Peyer's patch (tissue), 4 donors: ENCODE measurements at regions not wholly inside any gene's neighbourhood (a gene's known extent, or its start where the extent isn't known, plus 50 kb on each side); places are given as distances from the start of the nearest gene placed in this dataset.
A peak's percentile ranks its signal among the peaks of the same experiment; 100 is the strongest.

ENCODE experiments used
- DNase-seq, 3 donors: peaks; one replicate each; pipeline ENCODE4 v3.0.0-alpha.2; 2017 to 2019
- H3K27ac ChIP-seq, 4 donors: fragments of 200-600 bp; sonication (generic); one replicate each; pipeline ENCODE4 v1.5.1; 2016 to 2019
- H3K27me3 ChIP-seq, 2 donors: fragments of 200-600 bp; sonication (generic); one replicate each; pipeline ENCODE4 v1.5.1; 2019
- H3K36me3 ChIP-seq, 3 donors: fragments of 200-600 bp; sonication (generic); one replicate each; pipeline ENCODE4 v1.5.1; 2016 to 2019
- H3K4me1 ChIP-seq, 4 donors: fragments of 200-600 bp; sonication (generic); one replicate each; pipeline ENCODE4 v1.5.1; 2016 to 2019
- H3K4me3 ChIP-seq, 4 donors: fragments of 200-600 bp; sonication (generic); 1 replicate in 3 of 4; 2 replicates in 1 of 4; pipeline ENCODE4 v1.5.1; 2016 to 2019; ENCODE audit warnings: mild to moderate bottlenecking in 1 of 4
- H3K9me3 ChIP-seq, 4 donors: fragments of 200-600 bp; sonication (generic); one replicate each; pipeline ENCODE4 v1.5.1; 2016 to 2019; ENCODE audit warnings: mild to moderate bottlenecking in 1 of 4
- POLR2A ChIP-seq, 2 donors: fragments of 450-650 bp; IDR thresholded peaks; one replicate each; pipeline ENCODE4 v1.5.1; 2017; ENCODE audit warnings: antibody characterized with exemption in 2 of 2, mild to moderate bottlenecking in 2 of 2, moderate library complexity in 2 of 2
- TF ChIP-seq, protein P1 (sequence below), 6 experiments: fragments of 450-650 bp in 4 of 6; fragments of 200-600 bp in 2 of 6; sonication (generic) in 1 of 6; IDR thresholded peaks; one replicate each; pipeline ENCODE4 v1.5.1; 2017 to 2019; ENCODE audit warnings: antibody characterized with exemption in 6 of 6, mild to moderate bottlenecking in 3 of 6, moderate library complexity in 1 of 6

DNA sequence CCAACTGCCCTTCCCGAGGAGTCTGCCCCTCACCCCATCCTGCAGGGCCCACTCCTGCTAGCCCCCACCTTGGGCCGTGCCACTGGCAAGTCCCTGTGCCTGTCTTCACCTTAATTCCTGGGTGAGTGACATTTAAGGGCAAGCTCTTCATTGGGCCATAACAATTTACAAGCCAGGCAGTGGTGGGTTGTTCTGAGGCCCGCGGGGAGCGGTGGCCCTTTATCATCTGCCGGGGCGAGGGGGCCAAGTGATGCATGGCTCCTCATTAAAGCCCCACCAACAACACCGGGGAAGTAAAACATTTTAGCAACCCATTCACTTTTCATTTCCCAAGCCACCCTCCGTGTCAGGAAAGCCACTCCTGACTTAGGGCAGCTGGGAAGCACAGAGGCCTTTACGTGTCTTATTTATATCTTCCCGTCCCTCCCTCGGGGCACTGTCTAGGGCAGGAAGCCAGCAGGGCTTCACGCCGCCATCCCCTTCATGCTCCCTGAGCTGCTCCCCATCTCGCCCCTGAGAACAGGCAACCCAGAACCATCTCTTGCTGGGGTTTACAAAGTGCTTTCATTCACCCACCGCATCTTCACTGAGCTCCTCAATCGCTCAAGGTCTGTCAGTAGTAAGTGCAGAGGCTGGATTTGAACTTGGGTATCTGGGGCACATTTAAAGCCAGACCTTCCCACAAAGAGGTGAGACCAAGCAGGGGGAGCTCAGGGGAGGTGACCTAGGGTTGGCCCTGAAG is 55.5 kb upstream of the CCDC167 start:
- no peaks in the 10 kb centered on the region for H3K27me3 ChIP-seq
- H3K4me3 ChIP-seq, result no peak overlapping the region
- H3K9me3 ChIP-seq, result no peaks in the 10 kb centered on the region
- peak overlapping the region in 1 of 4 donors; percentile 31 for H3K27ac ChIP-seq
- TF ChIP-seq, protein P1, sequence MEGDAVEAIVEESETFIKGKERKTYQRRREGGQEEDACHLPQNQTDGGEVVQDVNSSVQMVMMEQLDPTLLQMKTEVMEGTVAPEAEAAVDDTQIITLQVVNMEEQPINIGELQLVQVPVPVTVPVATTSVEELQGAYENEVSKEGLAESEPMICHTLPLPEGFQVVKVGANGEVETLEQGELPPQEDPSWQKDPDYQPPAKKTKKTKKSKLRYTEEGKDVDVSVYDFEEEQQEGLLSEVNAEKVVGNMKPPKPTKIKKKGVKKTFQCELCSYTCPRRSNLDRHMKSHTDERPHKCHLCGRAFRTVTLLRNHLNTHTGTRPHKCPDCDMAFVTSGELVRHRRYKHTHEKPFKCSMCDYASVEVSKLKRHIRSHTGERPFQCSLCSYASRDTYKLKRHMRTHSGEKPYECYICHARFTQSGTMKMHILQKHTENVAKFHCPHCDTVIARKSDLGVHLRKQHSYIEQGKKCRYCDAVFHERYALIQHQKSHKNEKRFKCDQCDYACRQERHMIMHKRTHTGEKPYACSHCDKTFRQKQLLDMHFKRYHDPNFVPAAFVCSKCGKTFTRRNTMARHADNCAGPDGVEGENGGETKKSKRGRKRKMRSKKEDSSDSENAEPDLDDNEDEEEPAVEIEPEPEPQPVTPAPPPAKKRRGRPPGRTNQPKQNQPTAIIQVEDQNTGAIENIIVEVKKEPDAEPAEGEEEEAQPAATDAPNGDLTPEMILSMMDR (IDR thresholded peaks at IDR 0.05), result no peak
- no peak for TF ChIP-seq POLR2A (IDR thresholded peaks at IDR 0.05)
- no peaks in the 10 kb centered on the region for H3K36me3 ChIP-seq
- peaks cover 0 to 6% (median 2%) of the 10 kb centered on the region in 4 donors for H3K4me1 ChIP-seq
- DNase-seq, result no peak

DNA sequence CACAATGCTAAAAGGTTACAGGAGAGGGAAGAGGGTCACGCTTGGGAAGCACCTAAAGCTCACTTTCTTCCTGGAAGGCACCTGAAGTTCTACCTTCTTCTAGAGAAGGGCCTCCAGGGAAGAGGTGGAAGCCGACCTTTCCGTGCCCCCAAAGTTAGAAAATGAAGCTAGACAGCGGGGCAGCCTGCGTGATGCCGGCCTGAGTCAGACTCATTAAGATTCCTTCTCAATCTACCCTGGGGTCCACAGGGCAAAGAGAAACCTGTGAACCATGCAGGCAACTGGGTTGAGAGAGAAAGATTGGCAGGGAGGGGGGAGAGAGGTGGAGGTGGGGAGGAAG is 54.8 kb upstream of the CCDC167 start:
- Histone ChIP-seq H3K27ac (no peak overlapping the region), H3K4me3 (no peak overlapping the region), H3K9me3 (no peaks in the 10 kb centered on the region), H3K4me1 (peaks cover 0 to 6% (median 2%) of the 10 kb centered on the region in 4 donors), H3K27me3 (no peaks in the 10 kb centered on the region), H3K36me3 (no peaks in the 10 kb centered on the region)
- TF ChIP-seq POLR2A (IDR thresholded peaks at IDR 0.05), result no peak
- TF ChIP-seq, protein P1 (IDR thresholded peaks at IDR 0.05), result no peak
- no peak for DNase-seq

DNA sequence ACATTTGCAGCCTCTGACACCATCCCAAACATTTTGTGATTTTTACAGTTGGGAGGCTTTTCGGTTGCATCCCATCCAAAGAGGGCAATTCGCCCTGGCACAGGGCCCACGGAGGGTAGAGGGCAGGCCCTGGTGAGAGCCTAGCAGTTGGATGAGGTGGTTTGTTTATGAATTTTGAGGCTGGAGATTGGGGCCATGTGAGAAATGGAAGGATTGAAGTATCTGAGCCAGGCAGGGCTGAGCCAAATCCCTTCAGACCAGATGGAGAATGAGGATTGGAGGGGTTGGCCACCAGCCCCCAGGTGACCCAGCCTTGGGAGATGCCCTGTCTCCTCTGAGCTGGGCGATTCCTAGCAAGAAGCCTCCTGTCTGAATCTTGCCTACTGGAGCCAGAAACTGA is 52.6 kb upstream of the CCDC167 start:
- peaks cover 0 to 13% (median 3%) of the 10 kb centered on the region in 4 donors for H3K4me1 ChIP-seq
- TF ChIP-seq POLR2A (IDR thresholded peaks at IDR 0.05), result no peak
- TF ChIP-seq, protein P1 (IDR thresholded peaks at IDR 0.05), result no peak
- no peak for DNase-seq
- no peaks in the 10 kb centered on the region for H3K36me3 ChIP-seq
- no peaks in the 10 kb centered on the region for H3K9me3 ChIP-seq
- H3K27me3 ChIP-seq, result no peaks in the 10 kb centered on the region
- no peak overlapping the region for H3K27ac ChIP-seq
- no peak overlapping the region for H3K4me3 ChIP-seq

DNA sequence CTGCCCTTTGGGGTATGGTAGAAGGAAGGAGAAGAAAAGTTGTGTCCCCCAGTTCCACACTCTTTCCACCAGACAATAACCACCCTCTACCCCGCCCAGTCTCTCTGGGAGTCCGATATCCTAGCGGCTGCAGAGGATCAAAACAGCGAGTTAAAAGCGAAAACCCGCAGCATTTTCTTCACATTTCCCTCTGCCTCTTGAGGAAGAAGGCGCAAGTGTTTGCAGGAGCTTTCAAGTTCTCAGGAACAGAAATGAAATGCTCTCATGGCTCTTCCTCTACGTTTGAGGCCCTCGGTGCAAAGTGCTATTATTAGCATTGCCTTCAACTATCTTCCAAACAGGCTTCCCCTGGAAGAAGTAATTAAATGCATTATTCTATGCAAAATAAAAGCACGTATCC is 52.2 kb upstream of the CCDC167 start:
- DNase-seq, result no peak
- Histone ChIP-seq H3K9me3 (no peaks in the 10 kb centered on the region), H3K36me3 (no peaks in the 10 kb centered on the region), H3K27me3 (no peaks in the 10 kb centered on the region), H3K27ac (no peak overlapping the region), H3K4me1 (peaks cover 0 to 13% (median 3%) of the 10 kb centered on the region in 4 donors), H3K4me3 (no peak overlapping the region)
- TF ChIP-seq POLR2A (IDR thresholded peaks at IDR 0.05), result no peak
- TF ChIP-seq, protein P1 (IDR thresholded peaks at IDR 0.05), result no peak

DNA sequence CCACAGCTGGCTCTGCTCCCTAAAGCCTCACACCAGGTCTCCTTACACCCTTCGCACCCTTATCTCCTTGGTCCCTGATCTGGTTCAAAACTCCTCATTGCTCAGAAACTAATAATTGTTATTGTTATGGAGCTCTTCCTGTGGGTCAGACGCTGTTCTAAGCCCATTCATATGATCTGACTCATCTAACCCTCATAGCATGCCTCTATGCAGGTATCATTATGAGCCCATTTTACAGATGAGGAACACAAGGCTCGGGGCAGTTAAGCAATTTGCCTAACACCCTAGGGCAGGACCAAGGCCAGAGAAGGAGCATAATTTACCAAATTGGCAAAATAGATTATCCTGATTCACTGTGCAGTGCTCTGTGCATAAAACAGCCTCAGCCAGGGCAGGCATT is 51.8 kb upstream of the CCDC167 start:
- DNase-seq, result no peak
- Histone ChIP-seq H3K27me3 (no peaks in the 10 kb centered on the region), H3K36me3 (no peaks in the 10 kb centered on the region)

More for the DNA sequence above, 51.8 kb upstream of the CCDC167 start:
- Histone ChIP-seq H3K9me3 (no peaks in the 10 kb centered on the region), H3K4me3 (no peak overlapping the region), H3K27ac (no peak overlapping the region), H3K4me1 (peaks cover 0 to 12% (median 3%) of the 10 kb centered on the region in 4 donors)
- TF ChIP-seq, protein P1 (IDR thresholded peaks at IDR 0.05), result no peak
- TF ChIP-seq POLR2A (IDR thresholded peaks at IDR 0.05), result no peak
